ENCODE measurements at regions not wholly inside any gene's neighbourhood (a gene's known extent, or its start where the extent isn't known, plus 50 kb on each side); places are given as distances from the start of the nearest gene placed in this dataset.

DNA sequence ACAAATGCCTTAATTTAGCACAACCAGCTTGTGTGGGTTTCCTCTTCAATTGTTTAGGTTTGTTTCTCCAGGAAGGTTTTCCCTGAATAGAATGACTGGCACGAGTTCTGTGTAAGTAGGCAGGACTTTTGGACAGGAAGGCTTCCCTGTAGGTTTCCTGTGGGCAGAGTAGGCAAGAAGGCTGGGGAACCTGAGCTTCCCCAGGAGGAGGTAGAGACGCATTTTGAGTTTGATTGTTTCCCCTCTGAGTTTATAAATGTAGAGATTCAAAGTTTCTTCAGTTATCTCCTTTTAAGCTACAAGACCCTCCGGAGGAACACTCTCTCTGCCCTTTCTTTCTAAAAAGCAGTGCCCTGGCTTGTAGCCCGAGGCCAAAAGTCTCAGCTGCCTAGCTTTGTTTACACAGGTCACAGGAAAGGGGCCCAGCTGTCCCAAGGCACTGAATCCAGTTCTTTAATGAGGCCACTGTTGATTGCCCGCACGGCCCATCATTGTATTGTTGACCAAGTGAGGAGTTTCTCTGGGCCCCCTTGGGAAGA lies 66.6 kb upstream of the RDX start:
- H3K4me3 ChIP-seq (replicated peaks; ENCODE audit: low read depth, low read length), result no peak overlapping the region

DNA sequence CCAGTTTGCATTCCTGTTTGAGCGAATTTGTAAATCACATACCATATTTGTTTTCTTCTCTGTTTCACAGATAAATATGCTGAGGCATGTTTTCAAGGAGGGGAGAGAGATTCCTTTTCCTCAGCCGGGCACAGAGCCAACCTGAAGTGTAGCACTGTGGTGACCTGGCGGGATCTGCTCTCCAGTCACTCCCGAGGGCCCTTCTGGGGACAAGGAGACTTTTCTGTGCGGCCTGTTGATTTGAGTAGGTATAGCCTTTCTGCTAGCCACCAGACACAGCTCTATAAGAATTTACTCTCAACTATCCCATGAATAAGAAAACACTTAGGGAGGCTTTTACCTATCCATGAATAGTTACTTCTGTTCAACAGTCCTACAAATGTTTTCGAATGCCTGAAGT lies 63.5 kb upstream of the FDX1 start:
- DNase-seq (ENCODE audit: extremely low read depth, low read depth), result no peak
- TF ChIP-seq CTCF (IDR thresholded peaks at IDR 0.05; ENCODE audit: low read depth, low read length, missing control alignments), result no peak
- H3K4me3 ChIP-seq (replicated peaks; ENCODE audit: low read depth, low read length), result no peak overlapping the region

More for the DNA sequence above, 66.6 kb upstream of the RDX start:
- no peak for TF ChIP-seq CTCF (IDR thresholded peaks at IDR 0.05; ENCODE audit: low read depth, low read length, missing control alignments)
- no peak for DNase-seq (ENCODE audit: extremely low read depth, low read depth)

DNA sequence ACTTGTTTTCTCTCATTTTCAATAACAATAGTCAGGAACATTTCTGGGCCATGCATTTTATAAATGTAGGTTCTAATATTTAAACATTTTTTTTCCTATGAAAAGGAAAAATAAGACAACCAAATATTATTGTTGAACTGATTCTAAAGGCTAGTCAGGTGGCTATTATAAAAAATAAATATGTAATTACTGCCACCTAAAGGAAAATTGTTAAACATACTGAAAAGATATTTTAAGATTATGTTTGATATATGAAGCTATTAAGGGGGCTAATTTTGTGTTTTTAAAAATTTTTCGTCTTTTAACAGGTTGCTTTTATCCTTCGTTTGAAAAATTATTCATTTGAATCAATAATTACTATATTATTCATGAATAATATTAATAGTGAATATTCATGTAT lies 62.2 kb upstream of the FDX1 start:
- no peak for DNase-seq (ENCODE audit: extremely low read depth, low read depth)
- H3K4me3 ChIP-seq (replicated peaks; ENCODE audit: low read depth, low read length), result no peak overlapping the region
- no peak for TF ChIP-seq CTCF (IDR thresholded peaks at IDR 0.05; ENCODE audit: low read depth, low read length, missing control alignments)

- DNase-seq (ENCODE audit: extremely low read depth, low read depth), result no peak
Observed at GRCh38 chr11:110371084-110371483, 58.7 kb upstream of the FDX1 start.

GRCh38 chr11:110373051-110373702 lies 56.6 kb upstream of the FDX1 start:
- H3K4me3 ChIP-seq (replicated peaks; ENCODE audit: low read depth, low read length), result no peak overlapping the region
- no peak for DNase-seq (ENCODE audit: extremely low read depth, low read depth)
- no peak for TF ChIP-seq CTCF (IDR thresholded peaks at IDR 0.05; ENCODE audit: low read depth, low read length, missing control alignments)

More at GRCh38 chr11:110371084-110371483, 58.7 kb upstream of the FDX1 start:
- no peak overlapping the region for H3K4me3 ChIP-seq (replicated peaks; ENCODE audit: low read depth, low read length)
- no peak for TF ChIP-seq CTCF (IDR thresholded peaks at IDR 0.05; ENCODE audit: low read depth, low read length, missing control alignments)

GRCh38 chr11:110374921-110375320 lies 54.8 kb upstream of the FDX1 start:
- no peak for TF ChIP-seq CTCF (IDR thresholded peaks at IDR 0.05; ENCODE audit: low read depth, low read length, missing control alignments)
- no peak overlapping the region for H3K4me3 ChIP-seq (replicated peaks; ENCODE audit: low read depth, low read length)
- no peak for DNase-seq (ENCODE audit: extremely low read depth, low read depth)

DNA sequence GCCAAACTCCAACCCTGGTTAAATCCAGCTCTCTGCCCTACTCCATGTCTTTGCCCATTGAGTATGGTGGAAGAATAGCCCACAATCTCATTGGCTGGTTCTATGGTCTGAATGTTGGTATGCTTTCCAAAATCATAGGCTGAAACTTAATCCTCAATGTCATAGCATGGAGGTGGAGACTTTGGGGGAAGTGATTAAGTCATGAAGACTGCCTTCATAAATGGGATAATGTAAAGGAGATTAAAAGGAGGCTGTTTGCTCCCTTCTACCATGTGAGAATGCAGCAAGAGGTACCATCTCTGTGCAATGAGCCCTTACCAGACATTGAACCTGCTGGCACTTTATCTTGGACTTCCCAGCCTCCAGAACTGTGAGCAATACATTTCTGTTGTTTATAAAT lies 54.4 kb upstream of the FDX1 start:
- H3K4me3 ChIP-seq (replicated peaks; ENCODE audit: low read depth, low read length), result no peak overlapping the region
- no peak for DNase-seq (ENCODE audit: extremely low read depth, low read depth)
- no peak for TF ChIP-seq CTCF (IDR thresholded peaks at IDR 0.05; ENCODE audit: low read depth, low read length, missing control alignments)
